Kidney (tissue), 13 donors: ENCODE measurements at regions not wholly inside any gene's neighbourhood (a gene's known extent, or its start where the extent isn't known, plus 50 kb on each side); places are given as distances from the start of the nearest gene placed in this dataset.

Experiments used
- DNase-seq, 5 donors: peaks; one replicate each; pipeline ENCODE4 v3.0.0-alpha.2; 2013 to 2020
- FAIRE-seq: peaks from 2 replicates; lab custom pipeline; 2012; peaks lifted over from hg19 to GRCh38; lab: Jason Lieb, UNC
- H3K27ac ChIP-seq, 2 donors: one replicate each; pipeline ENCODE4 v1.7.0; 2013; ENCODE audit warnings: low read depth in 2 of 2, low read length in 2 of 2, inconsistent platforms in 1 of 2
- H3K27me3 ChIP-seq: one replicate; pipeline ENCODE4 v1.7.1; 2013; ENCODE audit warnings: low read length, inconsistent platforms; ENCODE audit not compliant: control insufficient read depth, insufficient read depth
- H3K36me3 ChIP-seq, 3 donors: one replicate each; pipeline versions ENCODE4 v1.7.0 to v1.7.1; 2013; ENCODE audit warnings: low read length in 3 of 3, control low read depth in 1 of 3, inconsistent platforms in 1 of 3; ENCODE audit not compliant: insufficient read depth in 3 of 3, control insufficient read depth in 2 of 3
- H3K4me1 ChIP-seq, 3 donors: one replicate each; pipeline versions ENCODE4 v1.7.0 to v1.7.1; 2013; ENCODE audit warnings: low read length in 3 of 3, inconsistent platforms in 1 of 3, low read depth in 1 of 3; ENCODE audit not compliant: control insufficient read depth in 2 of 3, insufficient read depth in 2 of 3
- H3K4me3 ChIP-seq, 3 donors: one replicate each; pipeline versions ENCODE4 v1.7.0 to v1.8.1; 2013; ENCODE audit warnings: low read length in 3 of 3, control low read depth in 1 of 3, inconsistent platforms in 1 of 3
- H3K9ac ChIP-seq, 3 donors: one replicate each; pipeline versions ENCODE4 v1.7.0 to v1.7.1; 2013; ENCODE audit warnings: low read length in 3 of 3, control low read depth in 1 of 3, inconsistent platforms in 1 of 3
- H3K9me3 ChIP-seq, 3 donors: one replicate each; pipeline versions ENCODE4 v1.7.0 to v1.7.1; 2013; ENCODE audit warnings: low read length in 3 of 3, control low read depth in 1 of 3, inconsistent platforms in 1 of 3; ENCODE audit not compliant: control insufficient read depth in 2 of 3, insufficient read depth in 1 of 3
- CTCF ChIP-seq: IDR thresholded peaks from 3 replicates; pipeline ENCODE4 v1.5.1; 2012; ENCODE audit warnings: mild to moderate bottlenecking, moderate library complexity, borderline replicate concordance; ENCODE audit not compliant: insufficient read depth; ENCODE audit errors: extremely low read depth
- intact Hi-C: fragments of 100-400 bp; cut with DNase I; formaldehyde crosslinking; loops from one replicate; pipeline ENCODE4 v1.11.1; 2022
- donor health status: control.
- donor health status: control.
- donor health status: control.
- donor health status: control.
- donor health status: control.
- donor health status: DM: yes; HTN: yes; CAD: no.
- donor health status: Normal renal cell carcinoma (clear cell type).

- intact Hi-C loops: no loop called here
- H3K4me1 ChIP-seq: no peaks in the 10 kb centered on the region
- H3K27ac ChIP-seq: no peak overlapping the region
- no peak overlapping the region for H3K4me3 ChIP-seq
- no peaks in the 10 kb centered on the region for H3K36me3 ChIP-seq
- DNase-seq: no peak
- H3K9ac ChIP-seq: no peak overlapping the region
- FAIRE-seq: no peak
- no peaks in the 10 kb centered on the region for H3K27me3 ChIP-seq
- TF ChIP-seq CTCF: no peak
- no peaks in the 10 kb centered on the region for H3K9me3 ChIP-seq
These were observed 115.8 kb upstream of the RPS23 start for GRCh38 chr5:82393951-82394350.

- Histone ChIP-seq H3K27me3 (no peaks in the 10 kb centered on the region), H3K9ac (no peak overlapping the region), H3K9me3 (no peaks in the 10 kb centered on the region), H3K4me3 (no peak overlapping the region), H3K36me3 (no peaks in the 10 kb centered on the region), H3K27ac (no peak overlapping the region), H3K4me1 (peaks cover 0 to 4% (median 0%) of the 10 kb centered on the region in 3 donors)
- no peak for TF ChIP-seq CTCF
- intact Hi-C loops: no loop called here
- DNase-seq: no peak
- no peak for FAIRE-seq
These were observed 111.9 kb upstream of the RPS23 start for GRCh38 chr5:82390088-82390487.

GRCh38 chr5:82389347-82389746, 111.2 kb upstream of the RPS23 start:
- no peak for FAIRE-seq
- Histone ChIP-seq H3K9ac (no peak overlapping the region), H3K4me3 (no peak overlapping the region), H3K27me3 (no peaks in the 10 kb centered on the region), H3K4me1 (peaks cover 0 to 4% (median 0%) of the 10 kb centered on the region in 3 donors), H3K36me3 (no peaks in the 10 kb centered on the region), H3K27ac (peak overlapping the region; percentile 20 to 82), H3K9me3 (no peaks in the 10 kb centered on the region)
- TF ChIP-seq CTCF: no peak
- intact Hi-C loops: no loop called here
- DNase-seq: no peak

- H3K4me3 ChIP-seq: no peak overlapping the region
- intact Hi-C loops: no loop called here
- no peaks in the 10 kb centered on the region for H3K9me3 ChIP-seq
- peak overlapping the region; percentile 48 to 80 for H3K27ac ChIP-seq
- H3K36me3 ChIP-seq: no peaks in the 10 kb centered on the region
- no peaks in the 10 kb centered on the region for H3K27me3 ChIP-seq
- no peak for TF ChIP-seq CTCF
- peaks cover 0 to 4% (median 4%) of the 10 kb centered on the region in 3 donors for H3K4me1 ChIP-seq
- peak in 1 of 5 donors; percentile 85 for DNase-seq
- no peak for FAIRE-seq
- no peak overlapping the region for H3K9ac ChIP-seq
These were observed 110.0 kb upstream of the RPS23 start for GRCh38 chr5:82388181-82388580.
